SU-DHL-6 (cell line): ENCODE measurements at regions not wholly inside any gene's neighbourhood (a gene's known extent, or its start where the extent isn't known, plus 50 kb on each side); places are given as distances from the start of the nearest gene placed in this dataset.

ENCODE experiments used
- H2AFZ ChIP-seq: fragments of 200-600 bp; sonication (generic); 2 replicates; pipeline ENCODE4 v1.6.1; 2014; ENCODE audit warnings: low read depth, mild to moderate bottlenecking, moderate library complexity, mixed read lengths, antibody characterized with exemption, low read length; ENCODE audit not compliant: severe bottlenecking
- H3F3A ChIP-seq: fragments of 200-600 bp; shearing (Covaris generic); 2 replicates; pipeline ENCODE4 v1.6.0; 2016; ENCODE audit warnings: antibody characterized with exemption, mild to moderate bottlenecking; ENCODE audit not compliant: insufficient read depth
- H3K27ac ChIP-seq: fragments of 200-600 bp; sonication (generic); 2 replicates; pipeline ENCODE4 v1.5.1; 2016; ENCODE audit warnings: low read depth, mild to moderate bottlenecking, low read length, moderate library complexity, mixed read lengths
- H3K27me3 ChIP-seq: fragments of 200-600 bp; sonication (generic), shearing (Covaris generic); 2 replicates; pipeline ENCODE4 v1.6.0; 2014; ENCODE audit warnings: mild to moderate bottlenecking, low read length
- H3K36me3 ChIP-seq: fragments of 200-600 bp; sonication (generic); 2 replicates; pipeline ENCODE4 v1.6.1; 2014; ENCODE audit warnings: mild to moderate bottlenecking, low read length, mixed read lengths
- H3K4me2 ChIP-seq: fragments of 300-600, 200-600 bp; shearing (Covaris generic), sonication (generic); 2 replicates; pipeline ENCODE4 v1.6.0; 2014; ENCODE audit warnings: low read length, low read depth, mild to moderate bottlenecking; ENCODE audit not compliant: poor library complexity, severe bottlenecking
- H3K4me3 ChIP-seq: fragments of 200-600 bp; sonication (generic); 2 replicates; pipeline ENCODE4 v1.5.1; 2014; ENCODE audit warnings: antibody characterized with exemption, low read length, mild to moderate bottlenecking, mixed read lengths; ENCODE audit not compliant: insufficient read depth, poor library complexity, severe bottlenecking
- H3K79me2 ChIP-seq: fragments of 200-600 bp; sonication (generic); 2 replicates; pipeline ENCODE4 v1.6.1; 2014; ENCODE audit warnings: mild to moderate bottlenecking, low read length, moderate library complexity; ENCODE audit not compliant: insufficient read depth
- H3K9ac ChIP-seq: fragments of 200-600 bp; sonication (generic); 2 replicates; pipeline ENCODE4 v1.7.0; 2014; ENCODE audit warnings: mild to moderate bottlenecking, low read length
- H3K9me2 ChIP-seq: fragments of 200-600 bp; sonication (generic); replicated peaks from 2 replicates; pipeline ENCODE4 v1.6.1; 2014; ENCODE audit warnings: low read length; ENCODE audit not compliant: insufficient read depth
- H3K9me3 ChIP-seq: fragments of 200-600 bp; sonication (generic); 2 replicates; pipeline ENCODE4 v1.6.1; 2014; ENCODE audit warnings: low read length, mixed read lengths; ENCODE audit not compliant: insufficient read depth
- H4K20me1 ChIP-seq: fragments of 200-600 bp; sonication (generic); 2 replicates; pipeline ENCODE4 v1.6.1; 2014; ENCODE audit warnings: low read depth, mild to moderate bottlenecking, antibody characterized with exemption, low read length, moderate library complexity, mixed read lengths
- CTCF ChIP-seq: fragments of 200-600 bp; sonication (generic); IDR thresholded peaks from one replicate; pipeline ENCODE4 v1.5.1; 2017; ENCODE audit warnings: antibody characterized with exemption, mild to moderate bottlenecking, low read length, moderate library complexity; ENCODE audit not compliant: insufficient read depth, poor library complexity, severe bottlenecking
- EZH2phosphoT487 ChIP-seq: fragments of 200-600 bp; sonication (generic), shearing (Covaris generic); conservative IDR thresholded peaks from 2 replicates; pipeline ENCODE4 v1.6.1; 2018; ENCODE audit warnings: mild to moderate bottlenecking, antibody characterized with exemption, low read length, moderate library complexity, mixed read lengths

DNA sequence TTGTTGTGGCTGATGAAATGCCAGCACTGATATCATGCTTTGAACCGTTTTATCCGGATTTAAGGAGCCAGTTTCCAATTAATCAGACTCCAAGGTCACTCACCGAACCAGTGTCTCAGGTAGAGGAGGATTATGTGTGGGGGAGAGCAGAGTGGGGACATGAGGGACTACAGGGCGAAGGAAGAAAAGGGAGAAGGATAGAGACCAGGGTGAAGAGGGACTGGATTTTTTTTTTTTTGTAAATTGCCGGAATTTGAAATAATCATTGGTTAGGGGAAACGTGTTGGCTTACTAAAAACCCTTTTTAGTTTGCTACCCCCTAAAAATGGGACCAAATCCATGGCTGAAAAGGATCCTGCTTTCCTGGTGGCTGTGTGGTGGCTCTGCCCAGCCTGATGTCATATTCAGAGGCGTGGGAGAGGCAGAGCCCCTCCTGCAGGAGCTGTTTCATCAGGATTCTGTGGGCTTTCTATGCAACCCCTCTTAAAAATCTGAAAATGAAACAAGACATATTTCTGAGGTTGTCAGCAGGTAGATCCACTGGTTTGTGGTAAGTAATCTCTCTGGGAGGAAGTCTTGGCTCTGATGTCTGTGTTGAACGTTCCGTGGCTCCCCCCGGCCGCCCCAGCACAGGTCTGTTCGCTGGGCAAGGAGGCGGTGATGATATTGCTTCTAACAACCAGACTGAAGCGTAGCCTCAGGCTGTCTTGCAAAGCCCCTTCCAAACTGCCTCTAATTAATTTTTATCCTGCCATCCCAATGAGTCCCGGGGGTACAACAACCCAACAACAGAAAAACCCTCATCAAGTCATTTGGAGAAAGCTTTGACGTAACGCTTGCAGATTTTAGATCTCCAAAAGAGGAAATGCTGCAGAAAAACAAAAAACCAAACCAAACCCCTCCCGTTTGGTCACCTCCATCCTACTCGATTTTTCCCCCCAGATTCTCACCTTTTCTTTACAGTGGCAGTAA, 143.0 kb upstream of the ZFHX3 start:
- Histone ChIP-seq H3K27ac (no peak overlapping the region), H3K4me2 (no peak overlapping the region), H3K27me3 (no peaks in the 10 kb centered on the region), H3K79me2 (no peaks in the 10 kb centered on the region), H3K9me2 (no peaks in the 10 kb centered on the region), H2AFZ (no peak overlapping the region), H3K4me3 (no peak overlapping the region), H4K20me1 (no peaks in the 10 kb centered on the region), H3F3A (no peaks in the 10 kb centered on the region), H3K9me3 (no peaks in the 10 kb centered on the region), H3K36me3 (no peaks in the 10 kb centered on the region), H3K9ac (no peak overlapping the region)
- TF ChIP-seq EZH2phosphoT487 (no peak), CTCF (no peak)

DNA sequence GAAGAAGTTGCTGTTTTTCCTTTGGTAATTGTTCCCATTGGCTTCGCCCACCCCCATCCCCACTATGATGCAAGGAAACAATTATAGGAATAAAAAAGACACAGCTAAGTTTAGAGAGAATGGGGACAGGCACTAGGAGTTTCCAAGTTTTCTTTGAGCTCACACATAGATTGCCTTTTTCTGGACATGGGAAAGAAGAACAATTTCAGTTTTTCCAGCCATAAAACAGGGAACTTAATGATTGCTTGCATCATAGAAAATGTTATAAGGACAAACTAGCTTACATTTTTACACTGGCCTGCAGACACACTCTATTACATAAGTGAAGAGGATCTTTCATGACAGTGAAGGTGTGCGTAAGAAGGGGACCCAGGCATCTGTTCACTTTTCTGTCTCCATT, 142.3 kb upstream of the ZFHX3 start:
- Histone ChIP-seq H3K79me2 (no peaks in the 10 kb centered on the region), H3K27me3 (no peaks in the 10 kb centered on the region), H3K9ac (no peak overlapping the region), H3F3A (no peaks in the 10 kb centered on the region), H3K27ac (no peak overlapping the region), H2AFZ (no peak overlapping the region), H3K9me2 (no peaks in the 10 kb centered on the region), H3K36me3 (no peaks in the 10 kb centered on the region), H3K9me3 (no peaks in the 10 kb centered on the region), H4K20me1 (no peaks in the 10 kb centered on the region), H3K4me3 (no peak overlapping the region), H3K4me2 (no peak overlapping the region)
- TF ChIP-seq EZH2phosphoT487 (no peak), CTCF (no peak)

GRCh38 chr16:73189136-73189535, 141.2 kb upstream of the ZFHX3 start:
- Histone ChIP-seq H3K4me3 (no peak overlapping the region), H3K36me3 (no peaks in the 10 kb centered on the region), H3K27ac (no peak overlapping the region), H4K20me1 (no peaks in the 10 kb centered on the region), H3K79me2 (no peaks in the 10 kb centered on the region), H3K9ac (no peak overlapping the region), H3K27me3 (no peaks in the 10 kb centered on the region), H3K9me3 (no peaks in the 10 kb centered on the region), H3K9me2 (no peaks in the 10 kb centered on the region), H2AFZ (no peak overlapping the region), H3K4me2 (no peak overlapping the region), H3F3A (no peaks in the 10 kb centered on the region)
- TF ChIP-seq CTCF (no peak), EZH2phosphoT487 (no peak)
